GM18502 (cell line): ENCODE measurements at regions not wholly inside any gene's neighbourhood (a gene's known extent, or its start where the extent isn't known, plus 50 kb on each side); places are given as distances from the start of the nearest gene placed in this dataset.
"Not testable (repeated sequence)": the region's sequence is repeated elsewhere in the genome, so short reads cannot be mapped to it uniquely, and the experiment has no call there.

Experiments
- ATAC-seq: cut with Tn5 transposase; IDR thresholded peaks from one replicate; pipeline ENCODE4 v1.9.1; 2021; ENCODE audit warnings: mild to moderate bottlenecking; ENCODE audit not compliant: unreplicated experiment, poor library complexity

DNA sequence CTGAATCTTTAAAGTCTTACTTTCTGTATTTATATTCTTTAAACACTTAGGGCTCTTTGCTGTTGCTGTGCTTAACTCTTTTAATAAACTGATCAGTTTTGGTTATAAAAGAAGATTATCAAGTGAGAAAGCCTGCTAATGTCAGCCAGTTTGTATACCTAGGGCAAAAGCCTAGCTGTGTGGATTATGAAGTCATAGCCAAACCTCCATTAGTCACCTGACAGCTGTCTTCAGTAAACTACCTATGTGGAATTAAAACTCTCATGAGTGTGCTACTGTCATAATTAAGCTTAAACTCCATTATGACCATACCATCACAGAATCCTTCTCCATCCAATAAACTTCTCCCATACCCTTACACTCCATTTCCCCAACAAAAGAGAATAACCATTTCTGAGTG, 762.7 kb downstream of the NTRK3 start:
- no peak for ATAC-seq

DNA sequence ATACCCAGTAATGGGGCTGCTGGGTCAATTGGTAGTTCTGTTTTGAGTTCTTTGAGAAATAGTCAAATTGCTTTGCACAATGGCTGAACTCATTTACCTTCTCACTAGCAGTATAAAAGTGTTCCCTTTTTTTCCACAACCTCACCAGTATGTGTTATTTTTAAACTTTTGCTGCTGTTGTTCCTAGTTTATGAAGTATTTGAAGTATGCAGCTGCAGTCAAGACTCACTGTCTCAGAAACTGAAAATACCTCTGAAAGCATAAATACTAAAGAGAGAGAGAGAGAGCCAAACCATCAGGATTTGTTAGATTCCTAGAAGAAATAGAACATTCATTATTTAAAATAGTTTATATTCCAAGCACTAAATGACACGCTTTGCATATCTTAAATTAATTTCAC, 764.2 kb downstream of the NTRK3 start:
- ATAC-seq, result no peak

DNA sequence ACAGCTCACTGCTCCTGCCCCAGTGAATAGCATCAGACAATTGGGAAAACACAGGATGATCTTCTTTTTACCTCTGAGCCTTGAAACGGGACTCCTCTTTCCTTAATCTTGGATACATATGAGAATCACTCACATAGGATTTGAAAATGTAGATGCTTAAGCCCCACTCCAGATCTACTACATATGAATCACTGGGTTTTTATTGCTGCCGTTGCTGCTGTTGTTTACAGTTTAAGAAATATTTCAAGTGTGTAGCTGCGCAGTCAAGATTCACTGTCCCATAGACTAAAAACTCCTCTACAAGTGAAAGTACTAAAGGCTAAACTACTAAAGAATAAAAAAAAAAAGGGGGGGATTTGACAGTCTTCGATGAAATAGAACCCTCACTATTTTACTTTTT, 765.9 kb downstream of the NTRK3 start:
- no peak for ATAC-seq

DNA sequence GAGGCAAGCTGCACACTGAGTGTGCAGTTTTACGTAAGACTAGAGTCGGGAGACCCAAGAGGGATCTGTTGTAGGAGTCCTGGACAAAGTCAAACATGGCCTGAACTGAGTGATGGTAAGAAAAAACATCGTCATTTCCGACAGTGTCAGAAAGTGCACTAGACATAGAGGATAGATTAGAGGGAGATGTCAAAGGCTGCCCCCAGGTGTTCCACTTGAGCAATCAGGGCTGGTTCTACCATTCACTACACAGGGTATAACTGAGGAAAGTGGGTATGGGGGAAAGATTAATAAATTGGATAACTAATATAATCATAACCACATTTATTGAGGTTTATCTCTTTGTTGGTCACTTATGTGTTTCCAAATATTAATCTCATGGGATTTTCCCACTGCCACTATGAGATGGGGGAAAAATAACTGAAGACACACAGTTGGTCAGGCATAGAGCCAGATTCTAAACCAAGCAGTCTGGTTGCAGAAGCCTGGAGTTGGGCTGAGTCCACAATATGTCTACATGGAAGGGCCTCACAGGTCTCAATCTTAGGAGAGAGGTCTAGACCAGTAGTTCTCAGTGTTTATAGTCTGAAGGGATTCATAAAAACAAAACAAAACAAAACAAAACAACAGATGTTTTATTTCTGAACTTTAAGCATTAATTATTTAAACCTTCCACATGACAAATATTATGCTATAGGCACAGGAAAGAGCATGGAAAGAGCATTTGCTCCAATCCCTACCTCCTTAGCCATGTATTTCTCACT, 766.5 kb downstream of the NTRK3 start:
- no peak for ATAC-seq

DNA sequence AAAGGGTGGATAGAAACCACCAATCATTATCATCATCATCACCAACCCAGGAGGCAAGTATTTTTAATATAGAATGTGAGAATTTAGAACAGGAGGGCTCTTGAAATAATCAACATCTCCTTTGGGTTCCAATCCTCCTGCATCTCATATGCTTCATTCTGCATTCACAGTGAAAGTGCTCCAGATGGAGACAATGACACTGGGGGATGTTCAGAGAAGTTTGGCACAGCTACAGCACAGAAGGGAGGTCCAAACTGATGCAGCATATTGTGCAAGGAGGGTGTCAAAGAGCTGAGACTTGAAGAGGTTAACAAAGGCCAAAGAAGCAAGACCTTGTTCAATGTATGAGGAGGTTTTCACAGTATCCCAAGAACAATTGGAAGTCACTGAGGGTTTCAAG, 767.1 kb downstream of the NTRK3 start:
- ATAC-seq, result no peak

DNA sequence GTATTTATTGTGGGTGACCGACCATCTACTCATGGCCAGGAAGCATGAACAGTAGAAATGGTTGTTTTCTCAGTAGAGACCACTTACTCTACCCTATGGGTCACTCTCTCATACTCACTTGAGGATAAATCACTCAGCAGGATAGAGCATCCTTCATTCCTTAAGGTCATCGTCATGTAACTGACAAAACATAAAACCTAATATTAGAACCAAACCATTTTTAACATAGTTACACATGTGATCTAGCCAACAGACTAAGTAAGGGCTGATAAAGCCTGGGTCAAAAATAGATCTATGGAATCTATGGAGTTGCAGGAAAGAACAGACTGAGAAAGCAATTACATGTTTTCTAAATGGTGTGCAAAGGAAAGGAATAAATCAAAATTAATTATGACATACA, 769.1 kb downstream of the NTRK3 start:
- ATAC-seq, result no peak

DNA sequence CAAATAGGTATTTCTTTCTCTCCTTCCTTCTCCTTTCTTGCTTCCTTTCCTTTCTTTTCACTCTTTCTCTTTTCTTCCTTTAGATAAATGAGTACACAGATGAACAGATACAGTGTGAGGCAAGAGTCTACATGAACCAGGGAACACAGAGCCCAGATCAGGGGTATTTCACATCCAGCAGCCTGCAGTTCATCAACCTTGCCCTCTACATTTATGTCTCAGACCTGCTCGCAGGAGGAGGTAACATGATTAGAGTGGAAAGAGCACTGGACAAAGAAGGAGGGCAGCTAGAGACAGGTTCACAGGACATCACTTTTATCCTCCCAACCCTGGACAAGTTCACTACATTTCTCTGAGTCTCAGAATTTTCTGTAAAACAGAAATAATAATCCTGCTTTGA, 773.1 kb downstream of the NTRK3 start:
- no peak for ATAC-seq

DNA sequence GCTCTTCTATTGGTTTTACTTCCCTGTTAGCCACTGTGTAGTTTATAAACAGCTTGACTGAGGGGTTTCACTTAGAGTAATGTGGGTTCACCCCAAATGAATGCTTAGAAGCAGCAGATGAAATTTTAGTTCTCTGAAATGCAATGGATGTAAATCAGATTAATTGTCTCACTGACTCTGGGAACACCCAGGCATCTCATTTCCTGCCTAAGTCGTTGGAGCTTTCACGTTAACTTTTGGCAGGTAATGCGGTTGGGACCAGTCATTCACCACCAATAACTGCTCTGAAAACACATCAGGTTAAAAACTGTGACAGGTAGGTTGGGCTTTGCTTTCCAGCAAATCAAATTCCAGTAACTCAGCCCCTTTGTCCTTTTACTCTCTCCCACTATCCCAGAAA, 775.4 kb downstream of the NTRK3 start:
- ATAC-seq, result no peak

DNA sequence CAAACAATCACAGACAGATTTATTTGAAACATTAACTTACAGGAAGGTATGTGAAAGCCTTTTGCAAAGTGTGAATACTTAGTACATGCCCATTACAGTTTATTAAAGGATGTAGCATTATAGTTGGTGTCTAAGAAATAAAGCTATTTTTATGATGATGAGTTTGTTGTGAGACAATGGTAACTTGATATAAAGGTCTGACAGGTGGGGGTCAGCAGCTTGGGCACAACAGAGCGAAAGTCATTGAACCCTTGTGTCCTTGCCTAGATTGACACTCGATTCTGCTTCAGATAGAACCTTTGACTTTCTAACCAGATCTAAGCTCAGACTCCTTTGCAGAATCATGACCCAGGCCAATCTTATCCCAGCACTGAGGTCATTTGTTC, 777.9 kb downstream of the NTRK3 start:
- no peak for ATAC-seq

DNA sequence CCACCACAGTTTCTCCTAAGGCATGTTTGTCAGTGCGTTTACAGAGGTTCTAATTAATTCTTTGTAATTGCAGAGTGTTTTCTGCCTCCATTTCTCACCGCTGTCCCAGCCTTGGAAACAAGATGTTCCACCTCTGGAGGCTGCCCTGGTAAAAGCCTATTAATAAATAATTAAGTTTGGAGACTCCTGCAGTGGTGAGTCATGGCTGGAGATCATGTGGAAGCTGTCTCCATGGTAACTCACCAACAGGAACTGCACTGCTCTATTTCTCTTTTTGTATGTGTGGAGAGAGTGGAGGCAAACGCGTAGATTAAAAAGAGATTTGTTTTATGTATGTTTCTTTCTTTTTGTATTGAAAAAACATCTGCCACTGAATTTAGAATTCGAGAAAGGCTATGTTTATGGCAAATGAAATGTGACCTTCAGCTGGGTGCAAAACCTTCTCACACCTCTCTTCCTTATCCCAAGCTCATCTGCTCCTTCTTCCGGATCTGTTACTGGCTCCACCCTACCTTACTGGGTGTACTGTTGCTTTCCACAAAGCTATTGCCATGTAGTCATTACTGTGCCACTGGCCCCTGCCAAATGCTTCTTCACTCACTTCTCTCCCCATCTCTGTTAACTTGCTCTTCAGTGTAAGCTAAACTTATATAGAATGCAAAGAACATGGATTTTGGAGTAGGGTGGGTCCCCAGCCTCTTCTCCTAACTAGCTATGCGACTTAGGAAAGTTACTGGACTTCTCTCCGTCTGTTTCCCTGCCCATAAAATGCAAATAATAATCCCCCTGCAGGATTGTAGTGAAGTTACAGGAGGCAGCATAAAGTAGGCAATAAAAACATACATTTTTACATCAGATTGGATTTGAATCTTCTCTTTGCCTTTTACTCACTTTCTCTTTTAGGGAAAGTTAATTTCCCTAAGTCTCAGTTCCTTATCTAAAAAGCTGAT, 778.5 kb downstream of the NTRK3 start:
- no peak for ATAC-seq

DNA sequence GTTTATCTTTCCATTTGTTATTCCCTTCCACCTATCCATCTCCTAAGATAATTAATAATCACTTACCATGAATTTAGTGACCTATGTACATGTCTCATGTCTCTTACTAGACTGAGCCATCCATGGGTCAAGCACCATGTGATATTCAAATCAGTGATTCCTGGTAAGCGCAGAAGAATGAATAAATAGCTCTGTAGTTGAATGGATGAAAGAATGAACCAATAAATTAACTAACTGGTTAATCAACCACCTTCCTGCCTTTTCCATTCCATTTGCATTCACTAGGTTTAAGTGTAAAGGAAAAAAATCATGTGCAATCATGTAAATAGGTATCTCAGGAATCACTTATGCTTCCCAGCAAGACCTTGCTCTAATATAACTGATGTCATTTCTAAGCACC, 779.5 kb downstream of the NTRK3 start:
- ATAC-seq, result no peak

DNA sequence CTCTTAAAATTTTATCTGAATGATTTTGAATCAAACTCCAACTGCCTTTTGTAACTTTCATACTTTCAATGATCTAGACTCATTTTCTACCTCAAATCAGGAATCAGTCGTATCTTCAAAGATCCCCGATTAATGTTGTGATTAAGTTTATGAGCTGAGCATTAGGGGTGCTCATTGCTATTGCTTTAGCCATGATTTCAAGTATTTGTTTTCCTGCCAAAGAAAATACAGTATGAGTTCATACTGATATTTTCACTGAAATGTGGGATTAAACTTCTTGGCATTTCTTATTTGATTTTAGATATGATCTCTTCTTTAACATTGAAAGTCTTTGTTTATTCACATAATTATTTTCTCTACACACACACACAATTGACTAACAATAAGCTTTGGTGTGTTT, 785.6 kb downstream of the NTRK3 start:
- ATAC-seq, result no peak

DNA sequence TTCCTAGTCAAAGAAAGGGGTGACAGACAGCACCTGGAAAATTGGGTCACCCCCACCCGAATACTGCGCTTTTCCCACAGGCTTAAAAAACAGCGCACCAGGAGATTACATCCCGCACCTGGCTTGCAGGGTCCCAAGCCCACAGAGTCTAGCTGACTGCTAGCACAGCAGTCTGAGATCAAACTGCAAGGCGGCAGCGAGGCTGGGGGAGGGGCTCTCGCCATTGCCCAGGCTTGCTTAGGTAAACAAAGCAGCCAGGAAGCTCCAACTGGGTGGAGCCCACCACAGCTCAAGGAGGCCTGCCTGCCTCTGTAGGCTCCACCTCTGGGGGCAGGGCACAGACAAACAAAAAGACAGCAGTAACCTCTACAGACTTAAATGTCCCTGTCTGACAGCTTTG, 792.6 kb downstream of the NTRK3 start:
- ATAC-seq, result not testable (repeated sequence)

DNA sequence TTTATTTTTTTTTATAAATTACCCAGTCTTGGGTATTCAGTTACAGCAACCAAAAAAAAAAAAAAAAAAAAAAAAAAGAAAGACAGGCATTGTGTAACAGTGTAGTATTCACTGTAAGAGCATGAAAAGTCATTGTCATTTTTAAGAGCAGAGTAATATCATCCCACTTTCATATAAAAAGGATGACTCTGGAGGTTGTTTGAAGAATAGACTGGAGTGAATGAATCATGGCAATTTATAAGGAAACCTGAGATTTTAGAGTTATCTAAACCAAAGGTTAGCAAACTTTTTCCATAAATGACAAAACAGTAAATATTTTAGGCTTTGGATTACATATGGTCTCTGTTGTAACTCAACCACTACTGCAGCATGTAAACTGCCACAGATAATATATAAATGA, 794.9 kb downstream of the NTRK3 start:
- no peak for ATAC-seq

DNA sequence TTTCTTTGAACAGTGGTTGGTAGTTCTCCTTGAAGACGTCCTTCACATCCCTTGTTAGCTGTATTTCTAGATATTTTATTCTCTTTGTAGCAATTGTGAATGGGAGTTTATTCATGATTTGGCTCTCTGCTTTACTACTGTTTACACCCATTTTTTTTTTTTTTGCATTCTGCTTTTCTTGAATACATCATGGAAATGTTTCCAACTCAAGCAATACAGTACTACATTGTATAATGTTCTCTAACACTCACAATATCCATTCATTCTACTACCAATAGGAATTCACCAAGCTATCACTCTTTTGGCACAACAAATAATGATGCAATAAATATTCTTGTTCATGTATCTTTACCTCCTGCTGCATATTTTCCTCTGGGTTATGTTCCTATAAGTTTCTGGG, 801.7 kb downstream of the NTRK3 start:
- no peak for ATAC-seq

DNA sequence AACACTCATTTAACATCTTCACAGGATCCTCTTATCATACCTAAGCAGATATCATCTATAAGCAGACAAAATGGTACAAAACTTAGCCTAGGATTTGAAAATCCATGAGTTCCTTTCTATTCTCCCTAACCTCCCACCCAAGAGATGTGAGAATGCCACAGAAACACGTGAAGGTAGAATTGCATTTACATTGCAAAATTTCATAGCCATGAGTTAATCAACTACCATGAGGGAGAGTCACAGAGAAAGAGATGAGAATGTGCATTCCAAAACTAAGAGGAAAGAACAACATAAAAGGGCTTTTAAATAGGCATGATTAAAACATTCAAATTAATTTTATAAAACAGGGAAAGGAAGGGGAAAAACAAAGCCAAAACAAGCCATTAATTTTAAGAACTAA, 806.2 kb downstream of the NTRK3 start:
- no peak for ATAC-seq

DNA sequence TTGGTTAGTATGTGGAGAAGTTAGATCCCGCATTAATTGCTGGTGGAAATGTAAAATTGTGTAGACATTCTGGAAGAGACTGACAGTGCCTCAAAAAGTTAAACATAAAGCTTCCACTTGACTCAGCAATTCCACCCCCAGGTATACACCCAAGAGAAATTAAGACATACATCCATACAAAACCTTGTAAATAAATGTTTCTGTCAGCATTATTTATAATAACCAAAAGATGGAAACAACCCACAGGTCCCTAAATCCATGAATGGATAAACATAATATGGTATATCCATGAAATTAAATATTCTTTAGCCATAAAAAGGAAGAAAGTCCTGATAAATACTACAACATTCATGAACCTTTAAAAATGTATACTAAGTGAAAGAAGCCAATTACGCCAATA, 817.4 kb downstream of the NTRK3 start:
- no peak for ATAC-seq

DNA sequence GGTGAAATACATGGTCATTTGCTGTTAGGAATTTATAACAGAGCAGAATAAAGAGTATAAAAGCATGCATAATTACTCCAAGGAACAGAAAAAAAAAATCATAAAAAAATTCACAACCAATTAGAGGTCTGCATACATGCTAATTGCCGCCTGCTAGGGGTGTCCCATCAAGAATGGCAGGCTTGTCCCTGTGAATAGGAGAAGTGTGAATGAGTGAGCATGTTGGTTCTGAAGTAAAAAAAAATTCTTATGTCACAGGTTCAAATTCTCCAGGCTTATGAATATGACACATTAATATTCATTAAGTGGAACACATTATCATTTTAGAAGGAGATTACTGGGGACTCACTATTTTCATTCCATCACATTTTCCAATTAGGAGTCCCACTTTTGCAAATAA, 822.7 kb downstream of the NTRK3 start:
- ATAC-seq, result no peak

DNA sequence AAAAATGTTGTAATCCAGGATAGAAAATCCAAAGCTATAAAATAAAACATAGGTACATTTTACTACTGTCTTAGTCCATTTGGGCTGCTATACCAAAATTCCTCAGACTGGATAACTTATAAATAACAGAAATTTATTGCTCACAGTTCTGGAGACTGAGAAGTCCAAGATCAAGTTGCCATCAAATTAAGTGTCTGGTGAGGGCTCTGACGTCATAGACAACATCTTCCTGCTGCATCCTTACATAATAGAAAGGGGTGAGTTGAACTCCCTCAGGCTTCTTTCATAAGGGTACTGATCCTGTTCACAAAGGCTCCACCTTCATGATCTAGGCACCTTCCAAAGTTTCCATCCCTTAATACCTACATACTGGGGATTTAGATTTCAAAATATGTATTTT, 826.8 kb downstream of the NTRK3 start:
- ATAC-seq, result no peak

DNA sequence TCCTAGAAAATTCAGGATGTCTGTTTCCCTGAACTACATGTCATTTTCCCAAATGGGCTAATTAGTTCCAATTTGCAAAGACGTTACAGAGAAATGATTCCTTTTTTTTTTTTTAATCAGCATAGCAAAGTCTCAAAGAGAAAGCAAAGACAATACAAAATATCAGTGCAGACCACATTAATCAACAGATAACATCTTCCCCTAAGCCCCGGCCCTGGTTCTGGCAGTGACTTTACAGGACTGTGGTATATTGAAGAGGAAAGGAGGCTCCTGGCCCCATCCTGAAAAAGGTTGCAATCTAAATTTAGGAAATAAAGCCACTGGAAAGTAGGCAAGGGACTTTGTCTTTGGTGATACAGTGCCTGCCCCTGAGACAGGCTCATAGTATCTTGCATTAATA, 836.5 kb downstream of the NTRK3 start:
- ATAC-seq, result no peak

DNA sequence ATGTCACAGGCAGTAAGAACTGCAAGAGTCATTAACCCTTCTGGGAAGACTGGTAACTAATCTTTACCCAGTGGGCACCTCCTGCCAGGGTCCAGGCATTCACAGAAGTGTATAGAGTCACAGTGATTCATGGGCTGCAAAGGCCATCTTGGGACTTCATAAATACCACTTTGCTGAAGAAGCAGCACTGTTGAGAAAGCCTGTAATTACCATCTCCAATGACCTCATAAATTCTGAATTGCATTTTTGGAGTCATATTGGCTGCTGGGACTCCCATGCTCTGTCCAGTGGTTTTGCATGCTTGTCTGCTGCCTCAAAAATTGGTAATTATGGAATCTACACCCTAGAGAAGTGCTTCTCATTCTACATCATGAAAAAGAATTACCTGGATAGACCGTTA, 837.2 kb downstream of the NTRK3 start:
- ATAC-seq, result no peak
